Right atrium auricular region (tissue), 2 donors: ENCODE measurements at regions not wholly inside any gene's neighbourhood (a gene's known extent, or its start where the extent isn't known, plus 50 kb on each side); places are given as distances from the start of the nearest gene placed in this dataset.
"Not testable (repeated sequence)": the region's sequence is repeated elsewhere in the genome, so short reads cannot be mapped to it uniquely, and the experiment has no call there.

Experiments used
- DNase-seq: peaks from one replicate; pipeline ENCODE4 v3.0.0-alpha.2; 2019; ENCODE audit warnings: low spot score
- H3K27ac ChIP-seq, 2 donors: fragments of 200-600 bp; sonication (generic); 1 replicate in 1 of 2; 2 replicates in 1 of 2; pipeline ENCODE4 v1.5.1; 2016 to 2019
- H3K27me3 ChIP-seq, 2 donors: fragments of 200-600 bp; sonication (generic); one replicate each; pipeline versions ENCODE4 v1.5.1 to v1.6.0; 2017 to 2019
- H3K36me3 ChIP-seq: fragments of 200-600 bp; sonication (generic); one replicate; pipeline ENCODE4 v1.5.1; 2016
- H3K4me1 ChIP-seq, 2 donors: fragments of 200-600 bp; sonication (generic); one replicate each; pipeline versions ENCODE4 v1.5.1 to v1.6.0; 2017 to 2019
- H3K4me3 ChIP-seq, 2 donors: fragments of 200-600 bp; sonication (generic); 1 replicate in 1 of 2; 2 replicates in 1 of 2; pipeline ENCODE4 v1.5.1; 2017 to 2019; ENCODE audit warnings: mild to moderate bottlenecking in 1 of 2, moderate library complexity in 1 of 2
- H3K9me3 ChIP-seq, 2 donors: fragments of 200-600 bp; sonication (generic); one replicate each; pipeline ENCODE4 v1.5.1; 2019
- TF ChIP-seq, protein P1 (sequence below), 2 donors: fragments of 200-600 bp; sonication (generic); IDR thresholded peaks; one replicate each; pipeline ENCODE4 v1.5.1; 2019; ENCODE audit warnings: antibody characterized with exemption in 2 of 2

DNA sequence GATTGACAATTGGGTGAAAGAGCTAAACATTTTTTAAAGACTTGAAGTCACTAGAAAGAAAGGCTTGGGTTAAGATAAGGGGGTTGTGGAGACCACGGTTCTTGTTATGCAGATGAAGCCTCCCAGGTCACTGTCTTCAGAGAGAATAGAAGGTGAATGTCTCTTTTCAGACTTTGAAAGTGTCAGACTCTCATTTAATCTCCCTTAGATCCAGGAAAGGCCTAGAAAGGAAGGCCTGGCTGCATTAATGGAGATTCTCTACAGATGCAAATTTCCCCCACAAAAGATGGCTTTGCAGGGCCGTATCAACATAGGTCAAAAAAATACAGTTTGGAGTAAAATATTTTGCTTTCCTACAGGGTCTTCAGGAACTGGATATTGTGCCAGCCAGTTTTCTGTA is 193.9 kb downstream of the RTP5 start:
- H3K36me3 ChIP-seq: no peaks in the 10 kb centered on the region
- TF ChIP-seq, protein P1, sequence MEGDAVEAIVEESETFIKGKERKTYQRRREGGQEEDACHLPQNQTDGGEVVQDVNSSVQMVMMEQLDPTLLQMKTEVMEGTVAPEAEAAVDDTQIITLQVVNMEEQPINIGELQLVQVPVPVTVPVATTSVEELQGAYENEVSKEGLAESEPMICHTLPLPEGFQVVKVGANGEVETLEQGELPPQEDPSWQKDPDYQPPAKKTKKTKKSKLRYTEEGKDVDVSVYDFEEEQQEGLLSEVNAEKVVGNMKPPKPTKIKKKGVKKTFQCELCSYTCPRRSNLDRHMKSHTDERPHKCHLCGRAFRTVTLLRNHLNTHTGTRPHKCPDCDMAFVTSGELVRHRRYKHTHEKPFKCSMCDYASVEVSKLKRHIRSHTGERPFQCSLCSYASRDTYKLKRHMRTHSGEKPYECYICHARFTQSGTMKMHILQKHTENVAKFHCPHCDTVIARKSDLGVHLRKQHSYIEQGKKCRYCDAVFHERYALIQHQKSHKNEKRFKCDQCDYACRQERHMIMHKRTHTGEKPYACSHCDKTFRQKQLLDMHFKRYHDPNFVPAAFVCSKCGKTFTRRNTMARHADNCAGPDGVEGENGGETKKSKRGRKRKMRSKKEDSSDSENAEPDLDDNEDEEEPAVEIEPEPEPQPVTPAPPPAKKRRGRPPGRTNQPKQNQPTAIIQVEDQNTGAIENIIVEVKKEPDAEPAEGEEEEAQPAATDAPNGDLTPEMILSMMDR (IDR thresholded peaks at IDR 0.05): no peak
- no peak overlapping the region for H3K4me3 ChIP-seq
- no peak for DNase-seq
- H3K4me1 ChIP-seq: no peaks in the 10 kb centered on the region
- no peak overlapping the region for H3K27ac ChIP-seq
- H3K9me3 ChIP-seq: no peaks in the 10 kb centered on the region
- H3K27me3 ChIP-seq: no peaks in the 10 kb centered on the region

DNA sequence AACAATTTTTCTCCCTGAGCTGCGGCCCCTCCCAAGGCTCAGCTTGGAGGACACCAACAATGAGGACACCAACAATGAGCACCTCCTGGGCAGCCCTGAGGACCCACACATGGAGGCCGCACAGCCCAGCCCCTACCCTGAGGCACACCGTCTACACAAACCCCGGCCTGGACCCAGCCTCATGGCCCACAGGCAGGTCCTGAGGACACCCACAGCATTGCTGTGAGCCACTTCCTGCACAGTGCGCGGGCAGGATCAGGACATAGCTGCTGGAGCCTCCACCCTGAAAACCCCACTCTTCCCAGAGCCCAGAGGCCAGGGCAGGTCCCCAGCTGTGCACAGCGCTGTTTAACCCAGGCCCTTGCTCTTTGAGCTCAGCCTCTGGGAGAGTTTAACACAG is 194.3 kb downstream of the RTP5 start:
- peak; percentile 9 for DNase-seq
- TF ChIP-seq, protein P1 (IDR thresholded peaks at IDR 0.05): no peak
- H3K9me3 ChIP-seq: no peaks in the 10 kb centered on the region
- H3K4me3 ChIP-seq: no peak overlapping the region
- H3K27me3 ChIP-seq: no peaks in the 10 kb centered on the region
- H3K27ac ChIP-seq: no peak overlapping the region
- no peaks in the 10 kb centered on the region for H3K36me3 ChIP-seq
- H3K4me1 ChIP-seq: no peaks in the 10 kb centered on the region

DNA sequence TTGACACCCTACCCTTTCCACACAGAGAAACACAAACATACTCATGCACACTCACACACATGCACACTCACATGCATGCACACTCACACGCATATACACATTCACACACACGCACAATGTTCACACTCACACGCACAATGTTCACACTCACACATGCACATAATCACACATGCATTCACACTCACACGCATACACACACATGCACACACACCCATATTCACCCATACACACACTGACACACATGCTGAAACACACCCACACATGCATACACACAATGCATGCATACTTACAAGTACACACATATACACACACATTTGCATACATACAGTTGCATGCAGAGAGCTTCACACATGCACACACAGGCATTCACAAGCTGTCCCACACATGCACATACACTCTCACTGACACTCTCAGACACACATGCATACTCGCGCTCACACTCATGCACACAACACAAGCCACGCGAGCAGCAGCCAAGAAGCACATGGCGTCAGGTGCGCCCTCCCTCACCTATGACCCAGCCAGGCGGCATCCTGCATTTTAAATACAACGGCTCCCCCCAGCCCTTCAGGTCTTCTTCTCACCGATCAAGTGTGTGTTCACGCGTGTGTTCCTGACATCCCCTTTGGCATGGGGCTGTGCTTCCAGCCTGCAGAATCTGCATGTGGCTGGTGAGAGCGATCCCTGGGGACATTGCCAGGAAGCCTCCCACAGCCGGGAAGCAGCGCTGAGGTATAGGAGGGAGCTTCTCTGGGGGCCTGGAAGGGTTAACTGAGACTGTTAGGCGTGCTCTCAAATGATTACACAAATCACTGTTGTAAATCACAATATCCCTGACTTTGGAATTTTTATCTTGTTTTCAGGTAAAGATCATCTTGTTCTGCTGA is 195.1 kb downstream of the RTP5 start:
- TF ChIP-seq, protein P1 (IDR thresholded peaks at IDR 0.05): no peak
- peak; percentile 18 for DNase-seq
- Histone ChIP-seq H3K4me3 (no peak overlapping the region), H3K4me1 (no peaks in the 10 kb centered on the region), H3K36me3 (no peaks in the 10 kb centered on the region), H3K27ac (no peak overlapping the region), H3K9me3 (no peaks in the 10 kb centered on the region), H3K27me3 (no peaks in the 10 kb centered on the region)

DNA sequence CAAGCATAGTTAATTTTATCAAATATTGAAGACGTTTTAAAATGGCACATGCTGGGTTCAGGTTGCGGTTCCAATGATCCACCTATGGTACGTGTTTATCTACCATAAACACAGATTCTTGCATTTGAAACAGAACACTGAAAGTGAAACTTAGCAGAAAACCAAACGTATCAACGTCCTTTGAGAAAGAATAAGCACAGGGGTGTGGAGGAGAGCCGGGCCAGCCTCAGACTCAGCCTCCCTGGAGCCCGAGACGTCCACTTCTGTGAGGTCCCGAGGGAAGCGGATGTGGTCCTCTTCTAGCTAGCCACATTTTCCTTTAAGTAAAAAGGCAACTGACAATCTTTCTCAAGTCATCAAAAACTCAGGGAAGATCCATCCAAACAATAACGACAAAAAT is 195.9 kb downstream of the RTP5 start:
- TF ChIP-seq, protein P1 (IDR thresholded peaks at IDR 0.05): no peak
- H3K27ac ChIP-seq: no peak overlapping the region
- H3K9me3 ChIP-seq: no peaks in the 10 kb centered on the region
- no peak overlapping the region for H3K4me3 ChIP-seq
- peak; percentile 28 for DNase-seq
- H3K36me3 ChIP-seq: no peaks in the 10 kb centered on the region
- no peaks in the 10 kb centered on the region for H3K4me1 ChIP-seq
- H3K27me3 ChIP-seq: no peaks in the 10 kb centered on the region

DNA sequence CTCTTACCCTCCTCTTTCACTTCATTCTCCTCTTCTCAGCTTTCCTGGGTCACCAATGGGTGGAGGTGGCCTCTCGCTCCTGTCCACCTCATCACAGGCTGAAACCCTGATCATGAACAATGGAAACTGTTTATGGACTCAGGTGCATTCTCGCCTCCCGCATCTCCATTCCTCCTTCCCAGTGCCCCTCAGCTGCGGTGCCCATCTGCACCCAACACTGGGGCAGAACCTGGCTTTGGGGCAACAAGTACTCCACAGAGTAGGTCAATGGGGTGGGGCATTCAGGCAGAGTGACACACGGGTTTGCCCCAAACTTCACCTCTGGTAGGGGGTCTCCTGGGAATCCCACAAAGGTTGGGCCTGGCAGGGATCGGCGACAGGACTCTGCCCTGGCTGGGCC is 199.5 kb downstream of the RTP5 start:
- Histone ChIP-seq H3K27me3 (no peaks in the 10 kb centered on the region), H3K27ac (peak overlapping the region in 1 of 2 donors; percentile 23), H3K36me3 (no peaks in the 10 kb centered on the region), H3K9me3 (no peaks in the 10 kb centered on the region), H3K4me1 (no peaks in the 10 kb centered on the region), H3K4me3 (no peak overlapping the region)
- peak; percentile 54 for DNase-seq
- TF ChIP-seq, protein P1 (IDR thresholded peaks at IDR 0.05): no peak

DNA sequence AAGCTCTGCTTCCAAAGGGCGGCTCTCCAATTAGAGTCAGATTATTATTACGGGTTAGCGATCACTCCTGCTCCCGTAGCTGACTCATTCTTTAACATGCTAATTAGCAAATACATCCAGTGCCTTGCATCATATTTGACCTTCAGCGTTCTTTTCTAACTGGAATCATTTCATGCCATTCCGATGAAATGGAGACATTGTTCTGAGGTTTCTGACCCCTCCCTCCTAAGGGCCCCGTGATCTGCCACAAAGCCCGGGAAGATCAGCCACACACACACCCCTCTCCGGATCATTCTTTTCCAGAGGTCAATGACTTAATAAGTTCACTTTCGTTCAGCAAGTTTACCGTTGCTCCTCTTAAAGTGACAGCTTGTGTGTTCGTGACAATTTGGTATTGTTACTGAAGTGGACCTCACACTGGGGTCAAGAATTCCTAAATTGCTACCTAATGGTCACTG is 200.4 kb downstream of the RTP5 start:
- H3K36me3 ChIP-seq, DNase-seq, H3K4me1 ChIP-seq, H3K27me3 ChIP-seq, H3K4me3 ChIP-seq, H3K9me3 ChIP-seq: not testable (repeated sequence)
- H3K27ac ChIP-seq: peak overlapping the region in 1 of 2 donors; percentile 62

DNA sequence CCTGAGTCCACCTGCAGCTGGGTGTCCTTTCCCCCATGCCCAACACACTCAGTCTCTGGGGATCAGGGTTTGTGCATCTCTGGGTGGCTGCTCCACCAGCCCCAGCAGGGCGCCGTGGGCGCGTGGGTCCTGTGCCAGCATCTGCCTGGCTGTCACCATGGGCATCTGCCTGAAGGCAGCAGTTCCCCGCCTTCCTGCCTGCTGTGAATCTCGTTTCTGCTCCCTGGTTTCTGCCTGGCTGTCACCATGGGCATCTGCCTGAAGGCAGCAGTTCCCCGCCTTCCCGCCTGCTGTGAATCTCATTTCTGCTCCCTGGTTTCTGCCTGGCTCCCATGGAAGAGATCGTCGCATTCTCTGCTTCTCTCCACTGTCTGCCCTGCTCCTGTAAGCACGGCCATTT is 201.2 kb downstream of the RTP5 start:
- not testable (repeated sequence) for H3K4me1 ChIP-seq, H3K9me3 ChIP-seq, H3K4me3 ChIP-seq, DNase-seq, H3K27me3 ChIP-seq, H3K36me3 ChIP-seq
- peak overlapping the region in 1 of 2 donors; percentile 62 for H3K27ac ChIP-seq

DNA sequence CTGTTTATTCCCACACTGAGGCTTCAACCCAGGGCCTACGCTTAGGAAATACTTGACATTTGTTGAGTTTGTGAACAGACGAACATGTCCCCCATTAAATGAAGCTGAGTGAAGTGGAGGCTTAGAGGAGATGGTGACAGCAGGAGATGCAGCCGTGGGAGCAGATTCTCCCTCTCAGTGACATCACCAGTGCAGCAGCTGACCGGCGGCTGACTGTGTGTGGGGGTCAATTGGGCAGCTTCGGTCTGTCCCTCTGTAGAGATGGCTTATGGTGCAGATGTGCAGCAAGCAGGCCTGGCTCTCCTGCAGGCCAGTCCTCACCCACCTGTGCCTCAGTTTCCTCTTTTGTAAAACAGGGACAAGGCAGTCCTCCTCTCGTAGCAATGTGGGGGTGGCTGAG is 201.8 kb downstream of the RTP5 start:
- not testable (repeated sequence) for H3K36me3 ChIP-seq, H3K9me3 ChIP-seq, H3K27me3 ChIP-seq, H3K4me3 ChIP-seq, DNase-seq, H3K4me1 ChIP-seq
- peak overlapping the region in 1 of 2 donors; percentile 62 for H3K27ac ChIP-seq

DNA sequence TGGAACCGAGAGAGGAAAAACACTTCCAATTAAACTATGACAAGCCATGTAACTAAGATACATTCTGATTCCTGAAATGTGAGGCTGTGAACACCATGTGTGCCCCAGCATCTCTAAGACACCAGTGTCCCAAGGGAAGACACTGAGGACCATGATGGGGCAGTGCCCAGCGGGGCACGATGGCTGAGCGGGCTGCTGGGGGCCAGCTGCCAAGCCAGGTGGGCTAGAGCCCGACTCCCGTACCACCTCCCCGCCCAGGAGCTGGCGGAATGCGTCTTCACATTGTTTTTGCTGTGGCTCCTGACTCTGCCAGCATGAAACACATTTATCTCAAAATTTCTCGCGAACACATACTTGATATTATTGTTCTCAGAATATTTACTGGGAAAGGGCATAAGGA is 202.4 kb downstream of the RTP5 start:
- not testable (repeated sequence) for H3K27ac ChIP-seq, H3K4me1 ChIP-seq, H3K36me3 ChIP-seq, DNase-seq, H3K9me3 ChIP-seq, H3K27me3 ChIP-seq, H3K4me3 ChIP-seq
